Liver (tissue), 8 donors: ENCODE measurements at regions not wholly inside any gene's neighbourhood (a gene's known extent, or its start where the extent isn't known, plus 50 kb on each side); places are given as distances from the start of the nearest gene placed in this dataset.
A peak's percentile ranks its signal among the peaks of the same experiment; 100 is the strongest.

Experiments
- DNase-seq: peaks from one replicate; pipeline ENCODE4 v3.0.0-alpha.2; 2017; ENCODE audit warnings: low spot score
- H3K27ac ChIP-seq, 2 donors: one replicate each; pipeline ENCODE4 v1.7.0; 2013; ENCODE audit warnings: inconsistent platforms in 2 of 2, low read length in 2 of 2, control low read depth in 1 of 2, low read depth in 1 of 2, mild to moderate bottlenecking in 1 of 2
- H3K27me3 ChIP-seq, 4 donors: one replicate each; pipeline versions ENCODE4 v1.6.1 to v1.7.0; 2013; ENCODE audit warnings: low read length in 3 of 4, inconsistent platforms in 1 of 4, mild to moderate bottlenecking in 1 of 4, moderate library complexity in 1 of 4; ENCODE audit not compliant: control insufficient read depth in 4 of 4, insufficient read depth in 4 of 4
- H3K36me3 ChIP-seq, 4 donors: one replicate each; pipeline versions ENCODE4 v1.6.1 to v1.7.0; 2013; ENCODE audit warnings: low read length in 3 of 4, mild to moderate bottlenecking in 3 of 4, low read depth in 1 of 4, moderate library complexity in 1 of 4; ENCODE audit not compliant: control insufficient read depth in 4 of 4, insufficient read depth in 3 of 4
- H3K4me1 ChIP-seq, 4 donors: one replicate each; pipeline versions ENCODE4 v1.6.1 to v1.7.0; 2013; ENCODE audit warnings: low read length in 3 of 4, mild to moderate bottlenecking in 3 of 4, moderate library complexity in 1 of 4; ENCODE audit not compliant: control insufficient read depth in 4 of 4, insufficient read depth in 4 of 4
- H3K4me3 ChIP-seq, 3 donors: one replicate each; pipeline versions ENCODE4 v1.6.1 to v1.7.0; 2013; ENCODE audit warnings: low read length in 3 of 3, control low read depth in 1 of 3, low read depth in 1 of 3, mild to moderate bottlenecking in 1 of 3
- H3K9ac ChIP-seq, 2 donors: one replicate each; pipeline ENCODE4 v1.7.0; 2013; ENCODE audit warnings: low read length in 2 of 2, mild to moderate bottlenecking in 2 of 2, moderate library complexity in 2 of 2, control low read depth in 1 of 2, low read depth in 1 of 2
- H3K9me3 ChIP-seq, 4 donors: one replicate each; pipeline versions ENCODE4 v1.6.1 to v1.7.0; 2013; ENCODE audit warnings: low read length in 3 of 4; ENCODE audit not compliant: control insufficient read depth in 4 of 4
- EGR1 ChIP-seq, 2 donors: IDR thresholded peaks; 2 replicates each; pipeline ENCODE4 v1.6.1; 2016 to 2018; ENCODE audit warnings: antibody characterized with exemption in 2 of 2, low read depth in 2 of 2
- FOXA1 ChIP-seq: IDR thresholded peaks from 2 replicates; pipeline ENCODE4 v1.6.1; 2016; ENCODE audit warnings: antibody characterized with exemption
- FOXA2 ChIP-seq: IDR thresholded peaks from 2 replicates; pipeline ENCODE4 v1.6.1; 2016; ENCODE audit warnings: antibody characterized with exemption
- GABPA ChIP-seq, 2 donors: IDR thresholded peaks in 1 of 2; conservative IDR thresholded peaks in 1 of 2; 2 replicates each; pipeline ENCODE4 v1.6.1; 2016; ENCODE audit warnings: antibody characterized with exemption in 2 of 2, mild to moderate bottlenecking in 1 of 2, moderate library complexity in 1 of 2
- HNF4A ChIP-seq, 2 donors: conservative IDR thresholded peaks; 2 replicates each; pipeline ENCODE4 v1.6.1; 2016; ENCODE audit warnings: antibody characterized with exemption in 2 of 2, mild to moderate bottlenecking in 2 of 2
- JUND ChIP-seq, 2 donors: IDR thresholded peaks; 2 replicates each; pipeline ENCODE4 v1.6.1; 2016; ENCODE audit warnings: antibody characterized with exemption in 2 of 2
- NR2F2 ChIP-seq: IDR thresholded peaks from 2 replicates; pipeline ENCODE4 v1.6.1; 2016; ENCODE audit warnings: antibody characterized with exemption
- RAD21 ChIP-seq, 2 donors: IDR thresholded peaks; 2 replicates each; pipeline ENCODE4 v1.6.1; 2016; ENCODE audit warnings: antibody characterized with exemption in 2 of 2, mild to moderate bottlenecking in 2 of 2
- RXRA ChIP-seq, 2 donors: IDR thresholded peaks; 2 replicates each; pipeline ENCODE4 v1.6.1; 2017 to 2018; ENCODE audit warnings: antibody characterized with exemption in 2 of 2, mild to moderate bottlenecking in 1 of 2
- SP1 ChIP-seq: IDR thresholded peaks from 2 replicates; pipeline ENCODE4 v1.6.1; 2018; ENCODE audit warnings: antibody characterized with exemption, mild to moderate bottlenecking
- TAF1 ChIP-seq: conservative IDR thresholded peaks from 2 replicates; pipeline ENCODE4 v1.6.1; 2016; ENCODE audit warnings: antibody characterized with exemption, mild to moderate bottlenecking
- YY1 ChIP-seq: IDR thresholded peaks from 2 replicates; pipeline ENCODE4 v1.6.1; 2016; ENCODE audit warnings: antibody characterized with exemption, mild to moderate bottlenecking
- WGBS: extraction: QIAGEN DNeasy Blood & Tissue Kit; methylation state at CpG from one replicate; pipeline ENCODE4 v1.1.7; 2013; 5-methylcytosine and 5-hydroxymethylcytosine counted together
- TF ChIP-seq, protein P1 (sequence below): IDR thresholded peaks from 2 replicates; pipeline ENCODE4 v1.6.1; 2016; ENCODE audit warnings: antibody characterized with exemption
- TF ChIP-seq, protein P2 (sequence below): IDR thresholded peaks from 2 replicates; pipeline ENCODE4 v1.6.1; 2016; ENCODE audit warnings: antibody characterized with exemption, mild to moderate bottlenecking
- TF ChIP-seq, protein P3 (sequence below): fragments of 150-350 bp; IDR thresholded peaks from 2 replicates; pipeline ENCODE4 v1.5.1; 2017; ENCODE audit warnings: improper control_type of control experiment, low read depth, low read length; ENCODE audit not compliant: missing input control
- TF ChIP-seq, protein P4 (sequence below): IDR thresholded peaks from 2 replicates; pipeline ENCODE4 v1.6.1; 2016; ENCODE audit warnings: antibody characterized with exemption
- donor health status: healthy.
- donor health status: healthy.
- donor health status: healthy.
- donor health status: healthy.
- donor health status: healthy.

DNA sequence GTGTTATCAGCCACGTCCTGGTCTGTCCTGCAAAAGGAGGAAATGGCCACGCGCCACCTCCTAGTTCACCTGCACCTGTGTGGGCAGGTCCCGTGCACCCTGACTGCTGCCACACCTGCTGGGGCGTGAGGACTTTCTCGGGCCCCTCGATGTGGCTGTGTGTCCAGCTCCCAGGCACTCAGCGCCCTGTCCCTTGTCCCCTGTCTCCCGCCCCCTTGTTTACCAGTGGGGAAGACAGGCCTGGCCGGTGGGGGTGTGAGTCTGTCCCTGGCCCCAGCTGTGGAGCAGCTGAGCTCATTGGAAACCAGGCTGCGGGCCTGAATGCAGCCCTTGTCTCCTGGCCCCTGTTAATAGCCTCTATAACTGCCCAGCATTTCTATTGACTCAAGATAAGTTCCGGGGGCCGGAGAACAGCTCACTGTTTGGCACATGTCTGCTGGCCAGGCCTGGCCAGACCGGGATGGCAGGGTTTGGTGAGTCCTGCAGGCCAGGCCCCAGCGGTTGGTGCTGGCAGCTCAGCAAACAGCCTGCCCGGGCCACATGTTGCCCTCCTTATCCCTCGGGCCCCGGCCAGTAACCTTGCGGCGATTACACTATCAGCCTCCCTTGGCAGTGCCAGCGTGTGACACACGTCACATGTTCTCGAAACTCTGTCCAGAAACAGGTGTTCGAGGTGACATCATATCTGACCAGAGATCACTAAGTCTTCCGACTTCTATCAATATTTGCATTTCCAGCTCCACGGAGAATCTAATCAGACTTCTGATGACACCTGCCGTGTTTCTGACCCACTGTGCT is 52.1 kb downstream of the FOXL3 start:
- Histone ChIP-seq H3K4me1 (peaks cover 5 to 13% (median 8%) of the 10 kb centered on the region in 4 donors), H3K4me3 (no peak overlapping the region), H3K27ac (peak overlapping the region; percentile 76 to 86)

More for the DNA sequence above, 52.1 kb downstream of the FOXL3 start:
- Histone ChIP-seq H3K36me3 (no peaks in the 10 kb centered on the region), H3K9ac (peak overlapping the region in 1 of 2 donors; percentile 32), H3K9me3 (no peaks in the 10 kb centered on the region), H3K27me3 (no peaks in the 10 kb centered on the region)
- no peak for DNase-seq
- TF ChIP-seq NR2F2 (no peak), FOXA2 (peak; percentile 79), FOXA1 (peak; percentile 69), TAF1 (no peak), RXRA (IDR thresholded peaks at IDR 0.05) (peak; percentile 95 to 99), JUND (IDR thresholded peaks at IDR 0.05) (peak in 1 of 2 donors; percentile 92), SP1 (peak; percentile 80), HNF4A (conservative IDR thresholded peaks at IDR 0.05) (peak; percentile 57 to 84), EGR1 (IDR thresholded peaks at IDR 0.05; ENCODE audit: low read depth in 2 of 2) (peak in 1 of 2 donors; percentile 62), YY1 (peak; percentile 76), GABPA (IDR thresholded peaks at IDR 0.05 in 1 of 2, conservative IDR thresholded peaks at IDR 0.05 in 1 of 2) (peak in 1 of 2 donors; percentile 52), RAD21 (IDR thresholded peaks at IDR 0.05) (peak; percentile 60 to 64)
- TF ChIP-seq, protein P1, sequence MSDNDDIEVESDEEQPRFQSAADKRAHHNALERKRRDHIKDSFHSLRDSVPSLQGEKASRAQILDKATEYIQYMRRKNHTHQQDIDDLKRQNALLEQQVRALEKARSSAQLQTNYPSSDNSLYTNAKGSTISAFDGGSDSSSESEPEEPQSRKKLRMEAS = no peak
- TF ChIP-seq, protein P2, sequence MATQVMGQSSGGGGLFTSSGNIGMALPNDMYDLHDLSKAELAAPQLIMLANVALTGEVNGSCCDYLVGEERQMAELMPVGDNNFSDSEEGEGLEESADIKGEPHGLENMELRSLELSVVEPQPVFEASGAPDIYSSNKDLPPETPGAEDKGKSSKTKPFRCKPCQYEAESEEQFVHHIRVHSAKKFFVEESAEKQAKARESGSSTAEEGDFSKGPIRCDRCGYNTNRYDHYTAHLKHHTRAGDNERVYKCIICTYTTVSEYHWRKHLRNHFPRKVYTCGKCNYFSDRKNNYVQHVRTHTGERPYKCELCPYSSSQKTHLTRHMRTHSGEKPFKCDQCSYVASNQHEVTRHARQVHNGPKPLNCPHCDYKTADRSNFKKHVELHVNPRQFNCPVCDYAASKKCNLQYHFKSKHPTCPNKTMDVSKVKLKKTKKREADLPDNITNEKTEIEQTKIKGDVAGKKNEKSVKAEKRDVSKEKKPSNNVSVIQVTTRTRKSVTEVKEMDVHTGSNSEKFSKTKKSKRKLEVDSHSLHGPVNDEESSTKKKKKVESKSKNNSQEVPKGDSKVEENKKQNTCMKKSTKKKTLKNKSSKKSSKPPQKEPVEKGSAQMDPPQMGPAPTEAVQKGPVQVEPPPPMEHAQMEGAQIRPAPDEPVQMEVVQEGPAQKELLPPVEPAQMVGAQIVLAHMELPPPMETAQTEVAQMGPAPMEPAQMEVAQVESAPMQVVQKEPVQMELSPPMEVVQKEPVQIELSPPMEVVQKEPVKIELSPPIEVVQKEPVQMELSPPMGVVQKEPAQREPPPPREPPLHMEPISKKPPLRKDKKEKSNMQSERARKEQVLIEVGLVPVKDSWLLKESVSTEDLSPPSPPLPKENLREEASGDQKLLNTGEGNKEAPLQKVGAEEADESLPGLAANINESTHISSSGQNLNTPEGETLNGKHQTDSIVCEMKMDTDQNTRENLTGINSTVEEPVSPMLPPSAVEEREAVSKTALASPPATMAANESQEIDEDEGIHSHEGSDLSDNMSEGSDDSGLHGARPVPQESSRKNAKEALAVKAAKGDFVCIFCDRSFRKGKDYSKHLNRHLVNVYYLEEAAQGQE = peak; percentile 65
- TF ChIP-seq, protein P3, sequence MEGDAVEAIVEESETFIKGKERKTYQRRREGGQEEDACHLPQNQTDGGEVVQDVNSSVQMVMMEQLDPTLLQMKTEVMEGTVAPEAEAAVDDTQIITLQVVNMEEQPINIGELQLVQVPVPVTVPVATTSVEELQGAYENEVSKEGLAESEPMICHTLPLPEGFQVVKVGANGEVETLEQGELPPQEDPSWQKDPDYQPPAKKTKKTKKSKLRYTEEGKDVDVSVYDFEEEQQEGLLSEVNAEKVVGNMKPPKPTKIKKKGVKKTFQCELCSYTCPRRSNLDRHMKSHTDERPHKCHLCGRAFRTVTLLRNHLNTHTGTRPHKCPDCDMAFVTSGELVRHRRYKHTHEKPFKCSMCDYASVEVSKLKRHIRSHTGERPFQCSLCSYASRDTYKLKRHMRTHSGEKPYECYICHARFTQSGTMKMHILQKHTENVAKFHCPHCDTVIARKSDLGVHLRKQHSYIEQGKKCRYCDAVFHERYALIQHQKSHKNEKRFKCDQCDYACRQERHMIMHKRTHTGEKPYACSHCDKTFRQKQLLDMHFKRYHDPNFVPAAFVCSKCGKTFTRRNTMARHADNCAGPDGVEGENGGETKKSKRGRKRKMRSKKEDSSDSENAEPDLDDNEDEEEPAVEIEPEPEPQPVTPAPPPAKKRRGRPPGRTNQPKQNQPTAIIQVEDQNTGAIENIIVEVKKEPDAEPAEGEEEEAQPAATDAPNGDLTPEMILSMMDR = peak; percentile 30
- TF ChIP-seq, protein P4, sequence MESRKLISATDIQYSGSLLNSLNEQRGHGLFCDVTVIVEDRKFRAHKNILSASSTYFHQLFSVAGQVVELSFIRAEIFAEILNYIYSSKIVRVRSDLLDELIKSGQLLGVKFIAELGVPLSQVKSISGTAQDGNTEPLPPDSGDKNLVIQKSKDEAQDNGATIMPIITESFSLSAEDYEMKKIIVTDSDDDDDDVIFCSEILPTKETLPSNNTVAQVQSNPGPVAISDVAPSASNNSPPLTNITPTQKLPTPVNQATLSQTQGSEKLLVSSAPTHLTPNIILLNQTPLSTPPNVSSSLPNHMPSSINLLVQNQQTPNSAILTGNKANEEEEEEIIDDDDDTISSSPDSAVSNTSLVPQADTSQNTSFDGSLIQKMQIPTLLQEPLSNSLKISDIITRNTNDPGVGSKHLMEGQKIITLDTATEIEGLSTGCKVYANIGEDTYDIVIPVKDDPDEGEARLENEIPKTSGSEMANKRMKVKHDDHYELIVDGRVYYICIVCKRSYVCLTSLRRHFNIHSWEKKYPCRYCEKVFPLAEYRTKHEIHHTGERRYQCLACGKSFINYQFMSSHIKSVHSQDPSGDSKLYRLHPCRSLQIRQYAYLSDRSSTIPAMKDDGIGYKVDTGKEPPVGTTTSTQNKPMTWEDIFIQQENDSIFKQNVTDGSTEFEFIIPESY = no peak
- WGBS = 38% methylated on average over 27 of the region's 27 CpGs
